DOHH2 (cell line): ENCODE measurements at regions not wholly inside any gene's neighbourhood (a gene's known extent, or its start where the extent isn't known, plus 50 kb on each side); places are given as distances from the start of the nearest gene placed in this dataset.

Experiments
- H3F3A ChIP-seq: fragments of 200-600 bp; sonication (generic), shearing (Covaris generic); 2 replicates; pipeline ENCODE4 v1.6.0; 2016; ENCODE audit warnings: antibody characterized with exemption, mild to moderate bottlenecking; ENCODE audit not compliant: control insufficient read depth, insufficient read depth
- H3K27ac ChIP-seq: fragments of 200-600 bp; sonication (generic); 2 replicates; pipeline ENCODE4 v1.5.1; 2014; ENCODE audit warnings: low read depth, mild to moderate bottlenecking, low read length, moderate library complexity
- H3K27me3 ChIP-seq: fragments of 200-600 bp; sonication (generic); 2 replicates; pipeline ENCODE4 v1.6.1; 2014; ENCODE audit warnings: mild to moderate bottlenecking, low read length, mixed read lengths; ENCODE audit not compliant: control insufficient read depth
- H3K36me3 ChIP-seq: fragments of 200-600 bp; sonication (generic); 2 replicates; pipeline ENCODE4 v1.6.1; 2014; ENCODE audit warnings: mild to moderate bottlenecking, low read length, moderate library complexity, mixed read lengths; ENCODE audit not compliant: control insufficient read depth
- H3K4me1 ChIP-seq: fragments of 200-600 bp; sonication (generic); 2 replicates; pipeline ENCODE4 v1.6.1; 2014; ENCODE audit warnings: mild to moderate bottlenecking, low read length, mixed read lengths; ENCODE audit not compliant: control insufficient read depth
- H3K4me2 ChIP-seq: fragments of 200-600 bp; sonication (generic); 2 replicates; pipeline ENCODE4 v1.6.0; 2014; ENCODE audit warnings: mild to moderate bottlenecking, low read length, moderate library complexity
- H3K4me3 ChIP-seq: fragments of 200-600 bp; sonication (generic); 2 replicates; pipeline ENCODE4 v1.5.1; 2014; ENCODE audit warnings: mild to moderate bottlenecking, low read length, mixed read lengths
- H3K79me2 ChIP-seq: fragments of 200-600 bp; sonication (generic); 2 replicates; pipeline ENCODE4 v1.6.1; 2014; ENCODE audit warnings: mild to moderate bottlenecking, low read length, mixed read lengths; ENCODE audit not compliant: control insufficient read depth
- H3K9me2 ChIP-seq: fragments of 200-600 bp; sonication (generic); replicated peaks from 2 replicates; pipeline ENCODE4 v1.6.1; 2014; ENCODE audit warnings: mild to moderate bottlenecking, low read length, mixed read lengths; ENCODE audit not compliant: control insufficient read depth
- H3K9me3 ChIP-seq: fragments of 200-600 bp; sonication (generic); 2 replicates; pipeline ENCODE4 v1.6.1; 2014; ENCODE audit warnings: antibody characterized with exemption, low read length, mixed read lengths; ENCODE audit not compliant: control insufficient read depth, insufficient read depth
- H4K20me1 ChIP-seq: fragments of 200-600 bp; sonication (generic); 2 replicates; pipeline ENCODE4 v1.6.0; 2014; ENCODE audit warnings: low read depth, mild to moderate bottlenecking, antibody characterized with exemption, low read length, moderate library complexity; ENCODE audit not compliant: control insufficient read depth, insufficient read depth
- CTCF ChIP-seq: fragments of 200-600 bp; sonication (generic); IDR thresholded peaks from one replicate; pipeline ENCODE4 v1.5.1; 2014; ENCODE audit warnings: antibody characterized with exemption, mild to moderate bottlenecking, low read depth, low read length; ENCODE audit not compliant: poor library complexity, severe bottlenecking
- EZH2phosphoT487 ChIP-seq: fragments of 200-600 bp; sonication (generic); IDR thresholded peaks from 2 replicates; pipeline ENCODE4 v1.6.1; 2017; ENCODE audit warnings: borderline replicate concordance, mild to moderate bottlenecking, antibody characterized with exemption, low read length, moderate library complexity, mixed read lengths

DNA sequence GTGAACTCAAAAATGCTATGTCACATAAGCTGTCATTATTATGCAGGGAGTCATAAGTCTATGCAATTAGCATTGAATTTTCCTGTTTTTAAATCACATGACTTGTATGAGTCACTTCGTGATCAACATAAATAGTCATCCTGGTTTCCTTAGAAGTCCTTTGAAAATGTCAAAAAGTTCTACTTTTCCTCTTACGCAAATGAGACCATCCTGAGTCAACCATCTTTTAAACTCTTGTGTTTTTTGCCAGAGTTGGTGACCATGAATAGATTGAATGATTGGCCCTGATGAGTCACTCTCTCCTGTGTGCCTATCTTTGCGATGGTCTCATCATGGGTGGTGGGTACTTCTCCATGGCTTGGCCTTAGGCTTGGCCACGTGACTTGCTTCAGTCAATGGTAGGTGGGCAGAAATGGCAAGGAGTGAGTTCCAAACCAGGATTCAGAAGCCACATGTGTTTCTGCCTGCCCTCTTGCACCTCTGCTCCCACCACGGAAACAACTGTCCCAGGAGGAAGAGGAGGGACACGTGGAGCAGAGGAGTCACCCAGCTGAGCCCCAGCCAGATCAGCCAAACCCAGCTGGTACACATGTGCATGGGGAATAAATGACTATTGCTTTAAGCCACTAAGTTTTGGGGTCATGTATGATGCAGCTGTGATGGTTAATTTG, 123.5 kb upstream of the CACNA1A start:
- Histone ChIP-seq H3K27ac (no peak overlapping the region), H4K20me1 (no peaks in the 10 kb centered on the region), H3K4me1 (no peaks in the 10 kb centered on the region), H3K27me3 (no peaks in the 10 kb centered on the region), H3K79me2 (no peaks in the 10 kb centered on the region), H3F3A (no peaks in the 10 kb centered on the region), H3K4me2 (no peak overlapping the region), H3K36me3 (no peaks in the 10 kb centered on the region), H3K9me2 (no peaks in the 10 kb centered on the region), H3K9me3 (no peaks in the 10 kb centered on the region), H3K4me3 (no peak overlapping the region)
- TF ChIP-seq CTCF (no peak), EZH2phosphoT487 (no peak)

DNA sequence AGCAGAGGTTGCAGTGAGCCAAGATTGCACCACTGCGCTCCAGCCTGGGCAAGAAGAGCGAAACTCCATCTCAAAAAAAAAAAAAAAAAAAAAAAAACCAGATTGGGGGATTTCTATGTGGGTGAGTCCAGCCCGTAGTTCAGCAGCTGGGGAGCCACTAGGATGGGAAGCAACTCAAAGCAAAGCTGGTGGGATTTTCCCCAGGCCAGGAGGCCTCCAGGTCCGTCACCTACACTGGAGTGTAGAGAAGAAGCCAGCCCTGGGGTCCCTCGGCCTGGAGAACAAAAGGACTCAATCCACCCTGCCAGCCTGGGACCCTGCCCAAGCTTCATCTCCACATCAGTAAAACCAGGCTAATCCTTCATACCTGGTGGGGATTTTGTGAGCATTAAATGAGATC, 121.3 kb upstream of the CACNA1A start:
- Histone ChIP-seq H3K27me3 (peaks cover 6% of the 10 kb centered on the region; the same call in 1 of the 2 replicates), H3K4me1 (no peaks in the 10 kb centered on the region), H3F3A (no peaks in the 10 kb centered on the region), H3K27ac (no peak overlapping the region), H3K79me2 (no peaks in the 10 kb centered on the region), H3K9me2 (no peaks in the 10 kb centered on the region), H4K20me1 (no peaks in the 10 kb centered on the region), H3K4me3 (no peak overlapping the region), H3K4me2 (no peak overlapping the region), H3K9me3 (no peaks in the 10 kb centered on the region), H3K36me3 (no peaks in the 10 kb centered on the region)
- TF ChIP-seq EZH2phosphoT487, result no peak
- TF ChIP-seq CTCF, result no peak

- no peaks in the 10 kb centered on the region for H3K9me2 ChIP-seq
- no peaks in the 10 kb centered on the region for H3K79me2 ChIP-seq
- TF ChIP-seq EZH2phosphoT487, result no peak
- TF ChIP-seq CTCF, result no peak
- H3K4me1 ChIP-seq, result no peaks in the 10 kb centered on the region
- H3F3A ChIP-seq, result no peaks in the 10 kb centered on the region
- H3K9me3 ChIP-seq, result no peaks in the 10 kb centered on the region
- no peaks in the 10 kb centered on the region for H3K36me3 ChIP-seq
- H3K4me2 ChIP-seq, result no peak overlapping the region
- no peak overlapping the region for H3K27ac ChIP-seq
- no peaks in the 10 kb centered on the region for H4K20me1 ChIP-seq
- peaks cover 6% of the 10 kb centered on the region; the same call in 1 of the 2 replicates for H3K27me3 ChIP-seq
- H3K4me3 ChIP-seq, result no peak overlapping the region
Measured at GRCh38 chr19:13623716-13624710, 117.7 kb upstream of the CACNA1A start.
